H1 (cell line): ENCODE measurements at regions not wholly inside any gene's neighbourhood (a gene's known extent, or its start where the extent isn't known, plus 50 kb on each side); places are given as distances from the start of the nearest gene placed in this dataset.

Experiments used
- CTCF ChIA-PET: fragments of 300-600 bp; sonication (Branson Sonifier 250); formaldehyde crosslinking; loops from one replicate; lab custom pipeline; 2021; ENCODE audit not compliant: partially characterized antibody; lab: Charles Lee
- POLR2A ChIA-PET: fragments of 300-600 bp; sonication (Branson Sonifier 250); formaldehyde crosslinking; loops from one replicate; lab custom pipeline; 2021; ENCODE audit warnings: inconsistent platforms; ENCODE audit not compliant: partially characterized antibody; lab: Charles Lee
- DNase-seq, 2 experiments: peaks; one replicate each; pipeline versions ENCODE4 v3.0.0 to v3.0.0-alpha.2; 2010 to 2022; ENCODE audit warnings: low spot score in 2 of 2, low read depth in 1 of 2, mixed read lengths in 1 of 2
- FAIRE-seq: peaks from 2 replicates; lab custom pipeline; 2011; peaks lifted over from hg19 to GRCh38; lab: Jason Lieb, UNC
- H2AFZ ChIP-seq: 2 replicates; pipeline ENCODE4 v1.8.1; 2012; ENCODE audit warnings: low read length, inconsistent platforms
- H2AK5ac ChIP-seq: 2 replicates; pipeline ENCODE4 v1.6.1; 2013; ENCODE audit warnings: low read depth, low read length
- H2BK120ac ChIP-seq: replicated peaks from 2 replicates; pipeline ENCODE3; 2013; ENCODE audit warnings: low read depth, low read length, inconsistent platforms
- H2BK12ac ChIP-seq: 2 replicates; pipeline ENCODE4 v1.6.1; 2013; ENCODE audit warnings: low read depth, low read length
- H2BK15ac ChIP-seq: 2 replicates; pipeline ENCODE4 v1.6.1; 2013; ENCODE audit warnings: low read length
- H2BK20ac ChIP-seq: 2 replicates; pipeline ENCODE4 v1.6.1; 2013; ENCODE audit warnings: low read length
- H2BK5ac ChIP-seq: 2 replicates; pipeline ENCODE4 v1.6.1; 2013; ENCODE audit warnings: low read depth, low read length
- H3K14ac ChIP-seq: 2 replicates; pipeline ENCODE4 v1.6.1; 2013; ENCODE audit warnings: inconsistent platforms; ENCODE audit not compliant: insufficient read length
- H3K18ac ChIP-seq: 2 replicates; pipeline ENCODE4 v1.6.1; 2013; ENCODE audit warnings: low read length; ENCODE audit errors: extremely low read depth
- H3K23ac ChIP-seq: 2 replicates; pipeline ENCODE4 v1.6.1; 2013; ENCODE audit warnings: inconsistent platforms; ENCODE audit not compliant: insufficient read length
- H3K23me2 ChIP-seq: 2 replicates; pipeline ENCODE4 v1.6.1; 2013; ENCODE audit warnings: low read depth, low read length
- H3K27ac ChIP-seq: 2 replicates; pipeline ENCODE4 v1.6.1; 2011; ENCODE audit warnings: low read depth, low read length, inconsistent platforms
- H3K27me3 ChIP-seq, 4 experiments: replicated peaks in 1 of 4; 1 replicate in 1 of 4; 2 replicates in 3 of 4; pipeline versions ENCODE4 v1.6.1 to v1.8.1; 2011 to 2013; ENCODE audit warnings: low read length in 3 of 4, mild to moderate bottlenecking in 3 of 4, inconsistent platforms in 2 of 4, mixed read lengths in 2 of 4, moderate library complexity in 1 of 4; ENCODE audit not compliant: control insufficient read depth in 3 of 4, insufficient read depth in 3 of 4; ENCODE audit errors: extremely low read depth in 1 of 4
- H3K36me3 ChIP-seq, 4 experiments: 2 replicates each; pipeline versions ENCODE4 v1.6.1 to v1.8.1; 2011 to 2013; ENCODE audit warnings: mild to moderate bottlenecking in 4 of 4, low read length in 3 of 4, moderate library complexity in 2 of 4, control low read depth in 1 of 4, inconsistent platforms in 1 of 4; ENCODE audit not compliant: insufficient read depth in 4 of 4, control insufficient read depth in 2 of 4
- H3K4ac ChIP-seq: replicated peaks from 2 replicates; pipeline ENCODE3; 2013; ENCODE audit warnings: low read length, low read depth, mixed read lengths, inconsistent platforms; ENCODE audit not compliant: insufficient read length
- H3K4me1 ChIP-seq, 4 experiments: replicated peaks in 1 of 4; 1 replicate in 1 of 4; 2 replicates in 3 of 4; pipeline versions ENCODE4 v1.6.1 to v1.8.1; 2011 to 2013; ENCODE audit warnings: low read length in 3 of 4, inconsistent platforms in 2 of 4, mixed read lengths in 1 of 4; ENCODE audit not compliant: insufficient read depth in 4 of 4, control insufficient read depth in 3 of 4
- H3K4me2 ChIP-seq, 2 experiments: 2 replicates each; pipeline versions ENCODE4 v1.6.1 to v1.8.1; 2011 to 2013; ENCODE audit warnings: low read depth in 2 of 2, low read length in 2 of 2, control low read depth in 1 of 2, inconsistent platforms in 1 of 2, mild to moderate bottlenecking in 1 of 2; ENCODE audit not compliant: insufficient read depth in 1 of 2
- H3K4me3 ChIP-seq, 4 experiments: fragments of 200-600, 300-600 bp in 1 of 4; sonication (generic), shearing (Covaris generic), sonication (Bioruptor Twin) in 1 of 4; 2 replicates each; pipeline versions ENCODE4 v1.5.1 to v1.8.1; 2011 to 2016; ENCODE audit warnings: low read length in 4 of 4, low read depth in 3 of 4, control low read depth in 2 of 4, inconsistent platforms in 2 of 4, mild to moderate bottlenecking in 2 of 4, mixed read lengths in 1 of 4, moderate library complexity in 1 of 4; ENCODE audit not compliant: insufficient read depth in 2 of 4; ENCODE audit errors: extremely low read depth in 1 of 4
- H3K56ac ChIP-seq: replicated peaks from 2 replicates; pipeline ENCODE3; 2013; ENCODE audit warnings: low read depth, mild to moderate bottlenecking, mixed read lengths, low read length, inconsistent platforms; ENCODE audit not compliant: insufficient read length
- H3K79me1 ChIP-seq: 2 replicates; pipeline ENCODE4 v1.6.1; 2013; ENCODE audit warnings: low read depth, low read length, control low read depth
- H3K79me2 ChIP-seq, 2 experiments: 2 replicates each; pipeline versions ENCODE4 v1.6.1 to v1.8.1; 2012 to 2013; ENCODE audit warnings: low read length in 2 of 2, mild to moderate bottlenecking in 2 of 2, inconsistent platforms in 1 of 2; ENCODE audit not compliant: insufficient read depth in 2 of 2, control insufficient read depth in 1 of 2
- H3K9ac ChIP-seq, 4 experiments: replicated peaks in 1 of 4; 1 replicate in 1 of 4; 2 replicates in 3 of 4; pipeline versions ENCODE4 v1.6.1 to v1.8.1; 2011 to 2013; ENCODE audit warnings: low read depth in 3 of 4, low read length in 3 of 4, control low read depth in 2 of 4, mild to moderate bottlenecking in 2 of 4, moderate library complexity in 2 of 4, inconsistent platforms in 1 of 4; ENCODE audit errors: extremely low read depth in 1 of 4
- H3K9me3 ChIP-seq, 2 experiments: 2 replicates each; pipeline versions ENCODE4 v1.6.1 to v1.8.1; 2012 to 2013; ENCODE audit warnings: mild to moderate bottlenecking in 2 of 2, moderate library complexity in 2 of 2, control low read depth in 1 of 2, inconsistent platforms in 1 of 2, low read depth in 1 of 2, low read length in 1 of 2, mixed read lengths in 1 of 2; ENCODE audit not compliant: insufficient read depth in 2 of 2
- H4K20me1 ChIP-seq, 2 experiments: replicated peaks in 1 of 2; 2 replicates each; pipeline versions ENCODE3 to v1.8.1; 2011 to 2013; ENCODE audit warnings: inconsistent platforms in 2 of 2, low read length in 2 of 2, mild to moderate bottlenecking in 1 of 2; ENCODE audit not compliant: insufficient read depth in 2 of 2, control insufficient read depth in 1 of 2
- H4K5ac ChIP-seq: 2 replicates; pipeline ENCODE4 v1.6.1; 2013; ENCODE audit warnings: low read length, low read depth, mixed read lengths, inconsistent platforms; ENCODE audit not compliant: insufficient read length
- H4K8ac ChIP-seq: 2 replicates; pipeline ENCODE4 v1.8.0; 2013; ENCODE audit warnings: mild to moderate bottlenecking, moderate library complexity, low read length, inconsistent platforms; ENCODE audit not compliant: insufficient read depth; ENCODE audit errors: extremely low read depth
- H4K91ac ChIP-seq: replicated peaks from 2 replicates; pipeline ENCODE3; 2013; ENCODE audit warnings: low read length, mixed read lengths, inconsistent platforms; ENCODE audit not compliant: insufficient read length
- CBX8 ChIP-seq: fragments of 300-800, 300-1000 bp; sonication (generic); IDR thresholded peaks from 2 replicates; pipeline ENCODE4 v1.7.1; 2016; ENCODE audit warnings: low read depth, low read length, borderline replicate concordance
- CEBPB ChIP-seq: IDR thresholded peaks from 2 replicates; pipeline ENCODE4 v1.6.1; 2012; ENCODE audit warnings: low read depth, low read length
- CHD2 ChIP-seq: IDR thresholded peaks from 2 replicates; pipeline ENCODE4 v1.6.1; 2012; ENCODE audit warnings: low read length, improper control_type of control experiment
- EP300 ChIP-seq, 2 experiments: IDR thresholded peaks; 1 replicate in 1 of 2; 2 replicates in 1 of 2; pipeline ENCODE4 v1.6.1; 2011 to 2012; ENCODE audit warnings: low read depth in 2 of 2, low read length in 2 of 2, mild to moderate bottlenecking in 2 of 2, borderline replicate concordance in 1 of 2, inconsistent platforms in 1 of 2, moderate library complexity in 1 of 2
- KDM1A ChIP-seq: fragments of 200-600, 300-600 bp; sonication (generic); IDR thresholded peaks from 2 replicates; pipeline ENCODE4 v1.7.1; 2016; ENCODE audit warnings: mild to moderate bottlenecking, low read length, borderline replicate concordance
- NANOG ChIP-seq: IDR thresholded peaks from 2 replicates; pipeline ENCODE4 v1.6.1; 2011; ENCODE audit warnings: low read length, low read depth, mild to moderate bottlenecking, inconsistent platforms; ENCODE audit not compliant: insufficient read depth, poor library complexity, severe bottlenecking
- PHF8 ChIP-seq: fragments of 200-600 bp; sonication (generic); conservative IDR thresholded peaks from 2 replicates; pipeline ENCODE4 v1.7.1; 2012; ENCODE audit warnings: low read depth, mild to moderate bottlenecking, inconsistent platforms, low read length, moderate library complexity
- RFX5 ChIP-seq: IDR thresholded peaks from 2 replicates; pipeline ENCODE4 v1.6.1; 2011; ENCODE audit warnings: low read depth, low read length, improper control_type of control experiment, borderline replicate concordance
- SAP30 ChIP-seq: fragments of 300-600 bp; sonication (generic); IDR thresholded peaks from 2 replicates; pipeline ENCODE4 v1.7.1; 2012; ENCODE audit warnings: low read length, moderate library complexity, mild to moderate bottlenecking, inconsistent platforms; ENCODE audit not compliant: insufficient read depth, insufficient replicate concordance
- SIRT6 ChIP-seq: IDR thresholded peaks from one replicate; pipeline ENCODE4 v1.7.1; 2012; ENCODE audit warnings: low read length, inconsistent platforms
- SRF ChIP-seq: IDR thresholded peaks from 2 replicates; pipeline ENCODE4 v1.6.1; 2011; ENCODE audit warnings: mild to moderate bottlenecking, low read depth, low read length, moderate library complexity
- ZNF274 ChIP-seq: IDR thresholded peaks from 2 replicates; pipeline ENCODE4 v1.7.0; 2012; ENCODE audit warnings: low read length, borderline replicate concordance; ENCODE audit errors: extremely low read depth
- WGBS, 2 experiments: shearing (Covaris generic) in 1 of 2; methylation state at CpG; one replicate each; pipeline versions ENCODE4 v1.1.6 to v1.1.7; 2013 to 2015; ENCODE audit warnings: low lambda C conversion rate in 2 of 2, mixed read lengths in 2 of 2, inconsistent platforms in 1 of 2, low coverage in 1 of 2, missing lambda C conversion rate in 1 of 2; ENCODE audit not compliant: insufficient replicate concordance in 2 of 2, insufficient coverage in 1 of 2, insufficient read length in 1 of 2; ENCODE audit errors: extremely low coverage in 1 of 2, missing lambda C conversion rate in 1 of 2; 5-methylcytosine and 5-hydroxymethylcytosine counted together
- TF ChIP-seq, protein P1 (sequence below): IDR thresholded peaks from 2 replicates; pipeline ENCODE4 v1.6.1; 2012; ENCODE audit warnings: low read length, inconsistent platforms

DNA sequence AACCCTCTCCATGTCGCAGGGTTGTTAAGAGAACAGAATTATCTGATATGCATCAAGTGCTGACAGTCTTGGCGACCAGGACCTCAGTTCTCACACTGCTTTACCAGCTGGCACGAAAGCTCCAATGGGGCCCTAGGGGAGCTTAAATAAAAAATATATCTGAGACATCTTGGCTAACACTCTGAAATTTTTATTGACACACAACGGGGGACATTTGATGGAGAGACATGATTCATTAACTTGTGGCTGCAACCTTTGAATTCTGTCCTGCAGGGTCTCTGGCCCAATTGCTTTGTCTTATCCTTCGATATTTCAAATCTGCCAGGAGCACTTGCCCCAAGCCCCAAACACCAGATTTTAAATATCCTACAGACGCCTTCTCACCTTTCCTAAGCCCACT is 567.0 kb downstream of the AJAP1 start:
- WGBS, 2 experiments, result 85% methylated on average over 6 of the region's 6 CpGs; no CpG with 5 or more reads in 1 of the 2 experiments
- no peak for FAIRE-seq
- no peak for TF ChIP-seq EP300 (IDR thresholded peaks at IDR 0.05; ENCODE audit: borderline replicate concordance in 1 of 2, low read depth in 2 of 2, low read length in 2 of 2)
- no peak for TF ChIP-seq NANOG
- TF ChIP-seq ZNF274, result no peak
- TF ChIP-seq PHF8, result no peak
- TF ChIP-seq, protein P1, sequence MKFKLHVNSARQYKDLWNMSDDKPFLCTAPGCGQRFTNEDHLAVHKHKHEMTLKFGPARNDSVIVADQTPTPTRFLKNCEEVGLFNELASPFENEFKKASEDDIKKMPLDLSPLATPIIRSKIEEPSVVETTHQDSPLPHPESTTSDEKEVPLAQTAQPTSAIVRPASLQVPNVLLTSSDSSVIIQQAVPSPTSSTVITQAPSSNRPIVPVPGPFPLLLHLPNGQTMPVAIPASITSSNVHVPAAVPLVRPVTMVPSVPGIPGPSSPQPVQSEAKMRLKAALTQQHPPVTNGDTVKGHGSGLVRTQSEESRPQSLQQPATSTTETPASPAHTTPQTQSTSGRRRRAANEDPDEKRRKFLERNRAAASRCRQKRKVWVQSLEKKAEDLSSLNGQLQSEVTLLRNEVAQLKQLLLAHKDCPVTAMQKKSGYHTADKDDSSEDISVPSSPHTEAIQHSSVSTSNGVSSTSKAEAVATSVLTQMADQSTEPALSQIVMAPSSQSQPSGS, result no peak
- no peak for TF ChIP-seq SIRT6
- TF ChIP-seq SAP30, result no peak
- TF ChIP-seq RFX5, result no peak
- TF ChIP-seq CEBPB, result no peak
- TF ChIP-seq KDM1A, result no peak
- no peak for TF ChIP-seq CBX8
- TF ChIP-seq CHD2, result no peak
- no peak for TF ChIP-seq SRF

More for the DNA sequence above, 567.0 kb downstream of the AJAP1 start:
- Histone ChIP-seq H3K27me3 (peaks cover 41 to 76% (median 68%) of the 10 kb centered on the region in 4 experiments), H4K20me1 (peaks cover 0 to 5% of the 10 kb centered on the region in 2 experiments), H3K36me3 (no peaks in the 10 kb centered on the region; a peak in 1 of 8 replicates), H3K4me1 (peaks cover 2 to 9% (median 4%) of the 10 kb centered on the region in 4 experiments; a peak in 5 of 7 replicates), H2BK120ac (no peak overlapping the region), H3K9me3 (no peaks in the 10 kb centered on the region; a peak in 1 of 4 replicates), H3K56ac (no peak overlapping the region), H2BK12ac (no peak overlapping the region), H2AK5ac (no peak overlapping the region), H4K91ac (no peak overlapping the region), H3K23ac (no peak overlapping the region), H3K18ac (no peak overlapping the region), H2AFZ (no peak overlapping the region), H3K4me2 (no peak overlapping the region), H3K4me3 (no peak overlapping the region), H2BK15ac (no peak overlapping the region), H3K23me2 (no peaks in the 10 kb centered on the region), H4K8ac (no peak overlapping the region), H2BK5ac (no peak overlapping the region), H3K9ac (no peak overlapping the region), H3K79me1 (no peaks in the 10 kb centered on the region), H3K4ac (no peak overlapping the region), H3K79me2 (no peaks in the 10 kb centered on the region), H4K5ac (no peak overlapping the region), H3K27ac (no peak overlapping the region), H3K14ac (no peak overlapping the region), H2BK20ac (no peak overlapping the region)
- DNase-seq, result no peak
- CTCF ChIA-PET, result no interaction called here
- POLR2A ChIA-PET, result no interaction called here
